ENCODE measurements at regions not wholly inside any gene's neighbourhood (a gene's known extent, or its start where the extent isn't known, plus 50 kb on each side); places are given as distances from the start of the nearest gene placed in this dataset.

GRCh38 chr16:72487283-72487682, 315.3 kb upstream of the PMFBP1 start:
- ATAC-seq (no peak), DNase-seq (no peak)
- Mint-ChIP-seq H3K9me3 (peaks cover 6% of the 10 kb centered on the region), H3K27me3 (ENCODE audit: low read depth) (no peaks in the 10 kb centered on the region), H3K4me1 (ENCODE audit: low read depth) (peaks cover 12% of the 10 kb centered on the region), H3K36me3 (ENCODE audit: insufficient read depth) (no peaks in the 10 kb centered on the region), H3K4me3 (no peak overlapping the region)

DNA sequence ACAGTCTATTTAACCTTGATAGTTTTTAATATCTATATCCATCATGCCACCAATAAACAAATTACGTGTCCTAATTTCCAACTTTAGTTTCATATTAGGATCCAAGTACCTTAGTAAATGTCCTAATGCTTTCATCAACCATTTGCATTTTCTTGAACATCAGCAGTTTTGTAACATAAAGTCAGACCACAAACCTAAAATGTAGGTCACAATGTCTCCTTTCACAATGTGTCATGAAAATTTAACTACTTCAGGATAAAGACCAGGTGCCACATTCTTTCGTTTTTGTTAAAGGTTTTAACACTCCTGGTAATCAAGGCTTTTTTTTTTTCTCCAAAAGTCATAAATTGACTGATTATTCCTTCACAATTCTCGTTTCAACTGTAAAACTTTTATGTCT, 310.7 kb upstream of the PMFBP1 start:
- DNase-seq (no peak), ATAC-seq (peak in 1 of 2 donors; percentile 54)
- peaks cover 15% of the 10 kb centered on the region for H3K9me3 Mint-ChIP-seq
- H3K27me3 Mint-ChIP-seq (ENCODE audit: low read depth) = no peaks in the 10 kb centered on the region
- H3K4me1 Mint-ChIP-seq (ENCODE audit: low read depth) = peaks cover 31% of the 10 kb centered on the region
- H3K36me3 Mint-ChIP-seq (ENCODE audit: insufficient read depth) = no peaks in the 10 kb centered on the region
- H3K4me3 Mint-ChIP-seq = no peak overlapping the region

DNA sequence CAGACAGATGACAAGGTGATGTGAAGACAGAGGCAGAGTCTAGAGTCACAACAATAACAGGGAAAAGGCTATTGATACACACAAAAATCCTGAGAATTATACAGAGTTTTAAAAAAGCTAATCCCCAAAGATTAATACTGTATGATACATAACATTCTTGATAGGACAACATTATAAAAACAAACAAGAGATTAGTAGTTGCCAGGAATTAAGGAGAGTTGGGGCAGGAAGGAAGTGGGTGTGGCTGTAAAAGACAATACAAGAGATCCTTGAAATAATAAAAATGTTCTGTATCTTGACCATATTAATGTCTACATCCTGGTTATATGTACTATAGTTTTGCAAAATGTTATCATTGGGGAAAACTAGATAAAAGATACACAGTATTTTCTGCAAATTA, 309.5 kb upstream of the PMFBP1 start:
- ATAC-seq (no peak), DNase-seq (no peak)
- Mint-ChIP-seq H3K4me1 (ENCODE audit: low read depth) (peaks cover 31% of the 10 kb centered on the region), H3K36me3 (ENCODE audit: insufficient read depth) (no peaks in the 10 kb centered on the region), H3K27me3 (ENCODE audit: low read depth) (no peaks in the 10 kb centered on the region), H3K4me3 (no peak overlapping the region), H3K9me3 (peaks cover 10% of the 10 kb centered on the region)

- H3K4me3 Mint-ChIP-seq = no peak overlapping the region
- no peaks in the 10 kb centered on the region for H3K27me3 Mint-ChIP-seq (ENCODE audit: low read depth)
- no peak for DNase-seq
- peaks cover 32% of the 10 kb centered on the region for H3K4me1 Mint-ChIP-seq (ENCODE audit: low read depth)
- no peak for ATAC-seq
- no peaks in the 10 kb centered on the region for H3K36me3 Mint-ChIP-seq (ENCODE audit: insufficient read depth)
- peaks cover 10% of the 10 kb centered on the region for H3K9me3 Mint-ChIP-seq
Observed at GRCh38 chr16:72480911-72481310, 309.0 kb upstream of the PMFBP1 start.

GRCh38 chr16:72475688-72476087, 303.7 kb upstream of the PMFBP1 start:
- no peaks in the 10 kb centered on the region for H3K36me3 Mint-ChIP-seq (ENCODE audit: insufficient read depth)
- no peak for DNase-seq
- H3K27me3 Mint-ChIP-seq (ENCODE audit: low read depth) = no peaks in the 10 kb centered on the region
- peaks cover 20% of the 10 kb centered on the region for H3K4me1 Mint-ChIP-seq (ENCODE audit: low read depth)
- H3K9me3 Mint-ChIP-seq = peaks cover 10% of the 10 kb centered on the region
- H3K4me3 Mint-ChIP-seq = no peak overlapping the region
- no peak for ATAC-seq

- no peaks in the 10 kb centered on the region for H3K27me3 Mint-ChIP-seq (ENCODE audit: low read depth)
- DNase-seq (no peak), ATAC-seq (peak; percentile 87 to 93)
- peaks cover 17% of the 10 kb centered on the region for H3K4me1 Mint-ChIP-seq (ENCODE audit: low read depth)
- H3K36me3 Mint-ChIP-seq (ENCODE audit: insufficient read depth) = no peaks in the 10 kb centered on the region
- H3K4me3 Mint-ChIP-seq = no peak overlapping the region
- peaks cover 10% of the 10 kb centered on the region for H3K9me3 Mint-ChIP-seq
Observed at GRCh38 chr16:72474501-72475123, 302.7 kb upstream of the PMFBP1 start.

- DNase-seq = no peak
- Mint-ChIP-seq H3K9me3 (peaks cover 9% of the 10 kb centered on the region), H3K4me1 (ENCODE audit: low read depth) (peaks cover 17% of the 10 kb centered on the region)
Observed at GRCh38 chr16:72473631-72474030, 301.7 kb upstream of the PMFBP1 start.

GRCh38 chr16:72471317-72471924, 299.5 kb upstream of the PMFBP1 start:
- no peak for ATAC-seq
- Mint-ChIP-seq H3K4me1 (ENCODE audit: low read depth) (peaks cover 17% of the 10 kb centered on the region), H3K27me3 (ENCODE audit: low read depth) (no peaks in the 10 kb centered on the region), H3K9me3 (no peaks in the 10 kb centered on the region), H3K36me3 (ENCODE audit: insufficient read depth) (no peaks in the 10 kb centered on the region), H3K4me3 (no peak overlapping the region)
- no peak for DNase-seq

More at GRCh38 chr16:72473631-72474030, 301.7 kb upstream of the PMFBP1 start:
- Mint-ChIP-seq H3K4me3 (no peak overlapping the region), H3K36me3 (ENCODE audit: insufficient read depth) (no peaks in the 10 kb centered on the region), H3K27me3 (ENCODE audit: low read depth) (no peaks in the 10 kb centered on the region)
- ATAC-seq = no peak

DNA sequence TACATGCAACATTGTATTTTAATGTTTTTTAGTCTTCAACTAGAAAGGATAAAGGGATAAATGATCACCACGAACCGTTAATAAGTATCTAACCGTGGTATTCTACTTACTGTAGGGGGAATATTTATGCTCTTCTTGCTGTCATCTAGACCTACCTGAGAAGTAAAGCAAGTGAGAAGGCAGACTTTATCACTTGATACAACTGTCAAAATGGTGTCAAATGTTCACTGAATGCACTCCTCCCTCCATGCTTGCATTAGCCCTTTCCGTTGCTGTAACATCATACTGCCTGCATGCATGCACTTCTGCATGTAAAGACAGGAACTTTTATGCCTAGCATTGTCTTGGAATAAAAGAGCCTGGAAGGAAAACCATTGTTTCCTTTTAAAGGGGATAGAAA, 298.6 kb upstream of the PMFBP1 start:
- peaks cover 13% of the 10 kb centered on the region for H3K4me1 Mint-ChIP-seq (ENCODE audit: low read depth)
- ATAC-seq = no peak
- H3K27me3 Mint-ChIP-seq (ENCODE audit: low read depth) = no peaks in the 10 kb centered on the region
- no peaks in the 10 kb centered on the region for H3K36me3 Mint-ChIP-seq (ENCODE audit: insufficient read depth)
- H3K4me3 Mint-ChIP-seq = no peak overlapping the region
- no peak for DNase-seq
- no peaks in the 10 kb centered on the region for H3K9me3 Mint-ChIP-seq

DNA sequence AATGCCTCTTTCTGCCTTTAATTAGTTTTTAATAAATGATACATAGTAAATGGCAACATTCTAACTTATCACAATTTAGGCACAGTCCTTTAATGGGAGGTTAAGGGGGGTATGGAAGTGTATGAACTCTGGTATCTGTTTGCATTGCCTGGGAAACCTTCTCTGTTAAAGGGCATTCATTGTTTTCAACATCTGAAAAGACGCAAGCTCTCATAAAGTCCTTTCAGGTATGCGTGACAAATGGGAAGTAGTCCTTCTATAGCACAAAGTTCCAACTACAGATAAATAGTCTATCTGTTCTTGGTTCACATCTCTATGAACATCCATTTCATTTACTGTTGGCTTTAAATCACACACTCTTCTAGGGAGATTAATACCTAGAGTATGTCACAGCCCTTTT, 298.0 kb upstream of the PMFBP1 start:
- H3K36me3 Mint-ChIP-seq (ENCODE audit: insufficient read depth) = no peaks in the 10 kb centered on the region
- H3K4me3 Mint-ChIP-seq = no peak overlapping the region
- H3K27me3 Mint-ChIP-seq (ENCODE audit: low read depth) = no peaks in the 10 kb centered on the region
- H3K9me3 Mint-ChIP-seq = no peaks in the 10 kb centered on the region
- H3K4me1 Mint-ChIP-seq (ENCODE audit: low read depth) = peaks cover 9% of the 10 kb centered on the region
- no peak for ATAC-seq
- no peak for DNase-seq

DNA sequence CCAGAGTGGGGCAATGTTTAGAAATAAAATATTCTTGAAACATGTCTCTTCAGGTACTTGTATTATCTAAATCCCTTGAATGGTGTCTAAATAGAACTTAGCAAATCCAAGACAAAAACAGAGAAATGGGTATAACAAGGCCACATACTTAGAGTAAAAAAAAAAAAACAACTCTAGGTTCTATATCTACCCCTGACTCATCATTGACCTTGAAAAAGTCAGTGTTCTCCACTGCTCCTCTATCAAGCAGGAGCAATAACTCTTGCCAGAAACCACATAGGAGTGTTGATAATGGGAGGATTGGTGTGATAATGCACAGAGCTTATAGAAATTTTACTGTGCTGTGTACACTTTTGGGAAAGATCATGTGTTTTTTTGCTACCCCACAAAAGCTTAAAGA, 296.6 kb upstream of the PMFBP1 start:
- Mint-ChIP-seq H3K4me3 (no peak overlapping the region), H3K4me1 (ENCODE audit: low read depth) (no peaks in the 10 kb centered on the region), H3K9me3 (no peaks in the 10 kb centered on the region), H3K36me3 (ENCODE audit: insufficient read depth) (no peaks in the 10 kb centered on the region), H3K27me3 (ENCODE audit: low read depth) (no peaks in the 10 kb centered on the region)
- ATAC-seq = no peak
- DNase-seq = no peak

GRCh38 chr16:72467157-72467759, 295.3 kb upstream of the PMFBP1 start:
- Mint-ChIP-seq H3K27me3 (ENCODE audit: low read depth) (no peaks in the 10 kb centered on the region), H3K9me3 (no peaks in the 10 kb centered on the region), H3K36me3 (ENCODE audit: insufficient read depth) (no peaks in the 10 kb centered on the region), H3K4me1 (ENCODE audit: low read depth) (no peaks in the 10 kb centered on the region), H3K4me3 (no peak overlapping the region)
- DNase-seq (no peak), ATAC-seq (no peak)

- Mint-ChIP-seq H3K4me3 (no peak overlapping the region), H3K9me3 (no peaks in the 10 kb centered on the region), H3K4me1 (ENCODE audit: low read depth) (no peaks in the 10 kb centered on the region), H3K36me3 (ENCODE audit: insufficient read depth) (no peaks in the 10 kb centered on the region), H3K27me3 (ENCODE audit: low read depth) (no peaks in the 10 kb centered on the region)
- no peak for ATAC-seq
- DNase-seq = no peak
Observed at GRCh38 chr16:72464597-72465368, 292.8 kb upstream of the PMFBP1 start.

DNA sequence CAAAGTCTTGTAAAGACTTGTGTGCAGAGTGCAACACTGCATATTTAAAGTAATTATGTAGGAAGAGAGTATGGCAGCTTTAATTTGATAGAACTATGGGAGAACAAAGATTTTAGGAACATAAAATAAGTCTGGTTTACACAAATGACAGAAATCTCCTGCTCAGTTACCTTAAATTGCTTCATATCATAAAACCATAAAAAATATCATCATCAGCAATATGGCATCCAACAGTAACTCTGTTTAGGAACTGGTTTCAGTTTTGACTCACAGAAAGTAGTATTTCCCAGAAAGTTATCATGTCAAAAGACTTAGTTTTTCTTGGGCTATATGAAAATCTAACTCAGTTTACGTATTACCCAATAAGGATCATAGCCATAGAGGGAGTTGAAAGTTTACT, 292.1 kb upstream of the PMFBP1 start:
- Mint-ChIP-seq H3K9me3 (no peaks in the 10 kb centered on the region), H3K36me3 (ENCODE audit: insufficient read depth) (no peaks in the 10 kb centered on the region), H3K4me3 (no peak overlapping the region), H3K27me3 (ENCODE audit: low read depth) (no peaks in the 10 kb centered on the region), H3K4me1 (ENCODE audit: low read depth) (no peaks in the 10 kb centered on the region)
- ATAC-seq (no peak), DNase-seq (no peak)

All from activated T-cell treated with anti-CD3 and anti-CD28 coated beads, Interleukin-2, amount 50 U/mL, for 4 hours (primary cell).